Left lobe of liver (tissue), 2 donors: ENCODE measurements at regions not wholly inside any gene's neighbourhood (a gene's known extent, or its start where the extent isn't known, plus 50 kb on each side); places are given as distances from the start of the nearest gene placed in this dataset.
"Not testable (repeated sequence)": the region's sequence is repeated elsewhere in the genome, so short reads cannot be mapped to it uniquely, and the experiment has no call there.

ENCODE experiments used
- ATAC-seq: fragments of 200-7000 bp; cut with Tn5 transposase; one replicate; pipeline ENCODE4 v1.9.1; 2020; ENCODE audit warnings: mild to moderate bottlenecking, moderate library complexity
- DNase-seq: peaks from one replicate; pipeline ENCODE4 v3.0.0-alpha.2; 2020; ENCODE audit warnings: low spot score
- donor health status: DM: no; HTN: no; CAD: no; lungs with moderate emphysema.
- donor health status: DM: no; HTN: yes; CAD: no.

- DNase-seq, ATAC-seq: not testable (repeated sequence)
Measured at GRCh38 chr2:89255013-89255412, 563.5 kb downstream of the RPIA start.

GRCh38 chr2:89273443-89273842 is 582.0 kb downstream of the RPIA start:
- not testable (repeated sequence) for DNase-seq, ATAC-seq

GRCh38 chr2:89280536-89280935 is 589.1 kb downstream of the RPIA start:
- not testable (repeated sequence) for DNase-seq, ATAC-seq

- ATAC-seq, DNase-seq: not testable (repeated sequence)
Measured at GRCh38 chr2:89286448-89287080, 595.1 kb downstream of the RPIA start.

GRCh38 chr2:89287084-89287483 is 595.6 kb downstream of the RPIA start:
- ATAC-seq, DNase-seq: not testable (repeated sequence)

GRCh38 chr2:89291717-89292298 is 600.3 kb downstream of the RPIA start:
- not testable (repeated sequence) for DNase-seq, ATAC-seq

- DNase-seq, ATAC-seq: not testable (repeated sequence)
Measured at GRCh38 chr2:89293399-89293798, 601.9 kb downstream of the RPIA start.

- not testable (repeated sequence) for DNase-seq, ATAC-seq
Measured at GRCh38 chr2:89294335-89294734, 602.9 kb downstream of the RPIA start.

- not testable (repeated sequence) for DNase-seq, ATAC-seq
Measured at GRCh38 chr2:89296820-89297398, 605.4 kb downstream of the RPIA start.

- ATAC-seq, DNase-seq: not testable (repeated sequence)
Measured at GRCh38 chr2:89299196-89299595, 607.7 kb downstream of the RPIA start.

GRCh38 chr2:89305623-89306022 is 614.1 kb downstream of the RPIA start:
- ATAC-seq = not testable (repeated sequence)

GRCh38 chr2:89306869-89307637 is 615.6 kb downstream of the RPIA start:
- peak; percentile 45 for ATAC-seq

More at GRCh38 chr2:89305623-89306022, 614.1 kb downstream of the RPIA start:
- DNase-seq = not testable (repeated sequence)

GRCh38 chr2:89318990-89319389 is 627.5 kb downstream of the RPIA start:
- not testable (repeated sequence) for DNase-seq, ATAC-seq

More at GRCh38 chr2:89306869-89307637, 615.6 kb downstream of the RPIA start:
- not testable (repeated sequence) for DNase-seq

- not testable (repeated sequence) for DNase-seq, ATAC-seq
Measured at GRCh38 chr2:89325894-89326293, 634.4 kb downstream of the RPIA start.

- not testable (repeated sequence) for DNase-seq
- ATAC-seq = peak; percentile 51
Measured at GRCh38 chr2:89326455-89326854, 635.0 kb downstream of the RPIA start.

- DNase-seq, ATAC-seq: not testable (repeated sequence)
Measured at GRCh38 chr2:89328790-89329189, 637.3 kb downstream of the RPIA start.
